Loucy (cell line): ENCODE measurements at regions not wholly inside any gene's neighbourhood (a gene's known extent, or its start where the extent isn't known, plus 50 kb on each side); places are given as distances from the start of the nearest gene placed in this dataset.

Source experiments
- H2AFZ ChIP-seq: fragments of 200-600 bp; sonication (generic); 2 replicates; pipeline ENCODE4 v1.6.0; 2016; ENCODE audit warnings: antibody characterized with exemption, mild to moderate bottlenecking, low read length, moderate library complexity
- H3F3A ChIP-seq: fragments of 200-600 bp; 2 replicates; pipeline ENCODE4 v1.6.0; 2016; ENCODE audit warnings: antibody characterized with exemption, low read depth, mild to moderate bottlenecking
- H3K27me3 ChIP-seq: fragments of 200-600 bp; sonication (generic); 2 replicates; pipeline ENCODE4 v1.6.1; 2014; ENCODE audit warnings: low read length, mild to moderate bottlenecking; ENCODE audit not compliant: insufficient read depth, poor library complexity, severe bottlenecking
- H3K36me3 ChIP-seq: fragments of 200-600 bp; sonication (generic); 2 replicates; pipeline ENCODE4 v1.6.1; 2016; ENCODE audit warnings: low read length; ENCODE audit not compliant: insufficient read depth
- H3K4me1 ChIP-seq: fragments of 200-600 bp; sonication (generic); 2 replicates; pipeline ENCODE4 v1.5.1; 2014; ENCODE audit warnings: low read length, mild to moderate bottlenecking; ENCODE audit not compliant: insufficient read depth, poor library complexity, severe bottlenecking
- H3K4me2 ChIP-seq: fragments of 200-600 bp; sonication (generic); 2 replicates; pipeline ENCODE4 v1.6.0; 2014; ENCODE audit warnings: antibody characterized with exemption, low read length, low read depth, mild to moderate bottlenecking; ENCODE audit not compliant: poor library complexity, severe bottlenecking
- H3K4me3 ChIP-seq: fragments of 200-600 bp; sonication (generic); 2 replicates; pipeline ENCODE4 v1.5.1; 2014; ENCODE audit warnings: low read length, mild to moderate bottlenecking, mixed read lengths; ENCODE audit not compliant: poor library complexity, severe bottlenecking
- H3K79me2 ChIP-seq: fragments of 200-600 bp; sonication (generic); 2 replicates; pipeline ENCODE4 v1.6.1; 2014; ENCODE audit warnings: low read length; ENCODE audit not compliant: insufficient read depth
- H3K9ac ChIP-seq: fragments of 200-600 bp; sonication (generic); 2 replicates; pipeline ENCODE4 v1.6.0; 2014; ENCODE audit warnings: mild to moderate bottlenecking, low read depth, low read length, moderate library complexity; ENCODE audit not compliant: poor library complexity, severe bottlenecking
- H3K9me2 ChIP-seq: fragments of 200-600 bp; sonication (generic); replicated peaks from 2 replicates; pipeline ENCODE4 v1.6.1; 2016; ENCODE audit warnings: low read depth, low read length, mixed read lengths
- H3K9me3 ChIP-seq: fragments of 200-600 bp; sonication (generic); 2 replicates; pipeline ENCODE4 v1.6.1; 2014; ENCODE audit warnings: mild to moderate bottlenecking, antibody characterized with exemption, low read length, low read depth; ENCODE audit not compliant: insufficient read depth
- H4K20me1 ChIP-seq: fragments of 200-600 bp; sonication (generic); 2 replicates; pipeline ENCODE4 v1.6.0; 2014; ENCODE audit warnings: antibody characterized with exemption, low read length, mild to moderate bottlenecking; ENCODE audit not compliant: insufficient read depth, poor library complexity, severe bottlenecking
- CTCF ChIP-seq: fragments of 200-600 bp; sonication (generic); conservative IDR thresholded peaks from 2 replicates; pipeline ENCODE4 v1.5.1; 2014; ENCODE audit warnings: mild to moderate bottlenecking, antibody characterized with exemption, low read length
- EZH2phosphoT487 ChIP-seq: fragments of 200-600 bp; IDR thresholded peaks from 2 replicates; pipeline ENCODE4 v1.6.1; 2018; ENCODE audit warnings: antibody characterized with exemption, mild to moderate bottlenecking, moderate library complexity, borderline replicate concordance

- H3K4me3 ChIP-seq, result no peak overlapping the region
- H3K9ac ChIP-seq, result no peak overlapping the region
- H3K36me3 ChIP-seq, result no peaks in the 10 kb centered on the region
- no peaks in the 10 kb centered on the region for H3K9me3 ChIP-seq
- H3K4me1 ChIP-seq, result no peaks in the 10 kb centered on the region
- H3K79me2 ChIP-seq, result no peaks in the 10 kb centered on the region
- H3K27me3 ChIP-seq, result no peaks in the 10 kb centered on the region
- H3F3A ChIP-seq, result no peaks in the 10 kb centered on the region
- no peaks in the 10 kb centered on the region for H4K20me1 ChIP-seq
- no peak overlapping the region for H2AFZ ChIP-seq
- H3K4me2 ChIP-seq, result no peak overlapping the region
- H3K9me2 ChIP-seq, result no peaks in the 10 kb centered on the region
- TF ChIP-seq EZH2phosphoT487, result no peak
- no peak for TF ChIP-seq CTCF
These were observed 174.1 kb downstream of the LRATD1 start for GRCh38 chr2:14806613-14807012.

- Histone ChIP-seq H3F3A (no peaks in the 10 kb centered on the region), H3K9me2 (no peaks in the 10 kb centered on the region), H4K20me1 (no peaks in the 10 kb centered on the region), H3K36me3 (no peaks in the 10 kb centered on the region), H3K4me3 (no peak overlapping the region), H3K4me1 (no peaks in the 10 kb centered on the region), H3K9ac (no peak overlapping the region), H2AFZ (no peak overlapping the region), H3K4me2 (no peak overlapping the region), H3K27me3 (no peaks in the 10 kb centered on the region), H3K9me3 (no peaks in the 10 kb centered on the region), H3K79me2 (no peaks in the 10 kb centered on the region)
- TF ChIP-seq EZH2phosphoT487 (no peak), CTCF (no peak)
These were observed 182.7 kb downstream of the LRATD1 start for GRCh38 chr2:14815201-14815600.

GRCh38 chr2:14816069-14817060 is 183.8 kb downstream of the LRATD1 start:
- Histone ChIP-seq H3K27me3 (no peaks in the 10 kb centered on the region), H3K4me3 (no peak overlapping the region), H2AFZ (no peak overlapping the region), H3K9me3 (no peaks in the 10 kb centered on the region), H3F3A (no peaks in the 10 kb centered on the region), H4K20me1 (no peaks in the 10 kb centered on the region), H3K9ac (no peak overlapping the region), H3K4me2 (no peak overlapping the region), H3K79me2 (no peaks in the 10 kb centered on the region), H3K36me3 (no peaks in the 10 kb centered on the region), H3K9me2 (no peaks in the 10 kb centered on the region), H3K4me1 (no peaks in the 10 kb centered on the region)
- no peak for TF ChIP-seq EZH2phosphoT487
- TF ChIP-seq CTCF, result no peak
